Body of pancreas (tissue), 4 donors: ENCODE measurements at regions not wholly inside any gene's neighbourhood (a gene's known extent, or its start where the extent isn't known, plus 50 kb on each side); places are given as distances from the start of the nearest gene placed in this dataset.

Experiments
- POLR2A ChIP-seq, 3 donors: fragments of 450-650 bp; IDR thresholded peaks; one replicate each; pipeline ENCODE4 v1.6.1; 2016; ENCODE audit warnings: antibody characterized with exemption in 3 of 3, mild to moderate bottlenecking in 2 of 3
- TF ChIP-seq, protein P1 (sequence below), 7 experiments: fragments of 450-650 bp in 4 of 7; fragments of 200-600 bp in 3 of 7; sonication (generic) in 3 of 7; IDR thresholded peaks; one replicate each; pipeline ENCODE4 v1.5.1; 2016 to 2019; ENCODE audit warnings: antibody characterized with exemption in 7 of 7

- TF ChIP-seq, protein P1, sequence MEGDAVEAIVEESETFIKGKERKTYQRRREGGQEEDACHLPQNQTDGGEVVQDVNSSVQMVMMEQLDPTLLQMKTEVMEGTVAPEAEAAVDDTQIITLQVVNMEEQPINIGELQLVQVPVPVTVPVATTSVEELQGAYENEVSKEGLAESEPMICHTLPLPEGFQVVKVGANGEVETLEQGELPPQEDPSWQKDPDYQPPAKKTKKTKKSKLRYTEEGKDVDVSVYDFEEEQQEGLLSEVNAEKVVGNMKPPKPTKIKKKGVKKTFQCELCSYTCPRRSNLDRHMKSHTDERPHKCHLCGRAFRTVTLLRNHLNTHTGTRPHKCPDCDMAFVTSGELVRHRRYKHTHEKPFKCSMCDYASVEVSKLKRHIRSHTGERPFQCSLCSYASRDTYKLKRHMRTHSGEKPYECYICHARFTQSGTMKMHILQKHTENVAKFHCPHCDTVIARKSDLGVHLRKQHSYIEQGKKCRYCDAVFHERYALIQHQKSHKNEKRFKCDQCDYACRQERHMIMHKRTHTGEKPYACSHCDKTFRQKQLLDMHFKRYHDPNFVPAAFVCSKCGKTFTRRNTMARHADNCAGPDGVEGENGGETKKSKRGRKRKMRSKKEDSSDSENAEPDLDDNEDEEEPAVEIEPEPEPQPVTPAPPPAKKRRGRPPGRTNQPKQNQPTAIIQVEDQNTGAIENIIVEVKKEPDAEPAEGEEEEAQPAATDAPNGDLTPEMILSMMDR (IDR thresholded peaks at IDR 0.05): no peak
- no peak for TF ChIP-seq POLR2A (IDR thresholded peaks at IDR 0.05)
These were observed 88.8 kb upstream of the PLEKHG7 start for GRCh38 chr12:92614001-92614400.
